NCI-H460 (cell line): ENCODE measurements at regions not wholly inside any gene's neighbourhood (a gene's known extent, or its start where the extent isn't known, plus 50 kb on each side); places are given as distances from the start of the nearest gene placed in this dataset.
A peak's percentile ranks its signal among the peaks of the same experiment; 100 is the strongest.

Experiments
- DNase-seq: peaks from one replicate; pipeline ENCODE4 v3.0.0-alpha.2; 2016; ENCODE audit warnings: low read depth; ENCODE audit errors: extremely low read depth

DNA sequence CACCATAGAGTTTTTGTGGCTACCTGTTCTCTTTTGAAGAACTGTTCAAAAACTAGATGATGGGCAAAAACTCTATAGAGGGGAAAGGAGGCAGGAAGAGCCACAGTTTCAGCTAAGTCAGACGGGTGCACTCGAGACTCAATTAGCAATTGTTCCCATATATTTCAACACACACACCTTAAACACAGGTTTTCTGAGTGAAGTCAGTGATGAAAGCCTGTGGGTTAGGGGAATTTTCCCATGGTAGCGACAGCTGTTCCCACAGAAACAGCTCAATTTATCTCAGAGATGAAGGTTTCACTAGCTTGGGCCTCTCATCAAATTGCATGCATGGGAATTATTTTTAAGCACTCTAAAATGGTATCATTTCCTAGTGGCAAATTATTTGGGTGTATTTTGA, 143.4 kb downstream of the ZIC5 start:
- DNase-seq, result no peak

DNA sequence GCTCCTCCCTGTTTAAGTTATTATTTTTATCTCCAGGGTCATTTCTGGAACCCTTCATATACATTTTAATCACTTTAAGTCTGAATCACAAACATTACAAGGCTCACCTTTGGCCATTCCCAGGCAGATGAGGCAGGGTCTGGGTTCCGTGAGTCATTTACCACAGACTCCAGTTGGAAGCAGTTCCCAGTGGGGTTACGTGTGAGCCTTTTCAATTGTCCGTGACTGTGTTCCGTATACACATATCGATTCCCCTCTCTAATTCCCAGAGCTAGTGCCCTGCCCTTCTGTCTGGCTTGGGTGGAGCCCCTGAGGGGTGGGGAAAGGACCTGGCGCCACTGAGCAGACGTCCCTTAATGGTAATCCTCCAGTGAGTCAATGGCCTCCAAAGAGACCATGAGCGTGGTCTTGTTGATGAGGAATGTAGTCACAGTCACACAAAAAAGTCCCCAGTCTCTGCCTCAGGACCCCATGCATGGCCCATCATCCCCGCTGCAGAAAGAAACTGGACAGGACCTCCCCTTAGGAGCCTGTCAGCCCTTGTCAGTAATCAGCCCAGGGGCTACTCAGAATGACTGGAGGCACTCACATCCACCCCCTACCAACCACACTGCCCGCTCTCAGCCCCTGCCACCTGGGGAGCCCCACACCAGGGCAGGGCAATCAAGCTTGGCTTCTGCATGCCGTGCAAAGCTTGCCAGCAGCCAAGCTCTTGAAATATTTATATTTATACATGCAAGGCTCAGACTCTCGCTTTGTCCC, 144.4 kb downstream of the ZIC5 start:
- no peak for DNase-seq

DNA sequence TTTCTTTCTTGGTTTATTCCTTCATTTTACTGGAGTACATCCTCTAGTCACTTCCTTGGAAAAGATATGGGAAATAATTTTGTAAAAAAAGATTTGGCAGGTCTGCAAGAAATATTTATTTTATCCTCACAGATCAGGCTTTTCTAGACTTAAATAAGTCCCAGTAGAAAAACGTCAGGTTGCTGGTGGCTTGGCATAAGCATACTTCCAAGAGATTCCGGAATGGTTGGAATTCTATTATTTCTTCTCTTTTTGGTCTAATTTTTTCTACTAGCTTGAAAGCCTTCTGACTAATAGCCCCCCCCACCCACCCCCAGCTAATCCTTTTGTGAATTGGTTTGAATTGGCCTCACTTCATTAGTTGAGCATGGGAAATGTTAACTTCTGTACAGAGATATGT, 147.6 kb downstream of the ZIC5 start:
- no peak for DNase-seq

DNA sequence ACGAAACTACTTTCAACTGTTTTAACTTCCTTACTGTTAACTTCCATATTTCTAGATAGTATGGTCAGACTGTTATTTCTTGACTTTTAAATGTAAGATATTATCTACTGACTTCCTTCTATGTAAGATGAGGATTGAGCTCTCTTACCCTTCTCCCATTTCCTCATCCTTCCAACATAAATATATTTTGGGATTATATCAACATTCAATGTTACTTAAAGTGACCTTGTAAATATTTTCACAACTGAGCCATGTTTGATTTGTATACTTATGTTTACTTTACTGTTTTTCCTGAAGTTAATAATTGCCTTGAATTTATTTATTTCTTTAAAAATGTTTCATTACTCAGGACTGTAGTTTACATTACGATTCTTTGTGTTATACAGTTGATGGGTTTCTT, 148.7 kb downstream of the ZIC5 start:
- no peak for DNase-seq

DNA sequence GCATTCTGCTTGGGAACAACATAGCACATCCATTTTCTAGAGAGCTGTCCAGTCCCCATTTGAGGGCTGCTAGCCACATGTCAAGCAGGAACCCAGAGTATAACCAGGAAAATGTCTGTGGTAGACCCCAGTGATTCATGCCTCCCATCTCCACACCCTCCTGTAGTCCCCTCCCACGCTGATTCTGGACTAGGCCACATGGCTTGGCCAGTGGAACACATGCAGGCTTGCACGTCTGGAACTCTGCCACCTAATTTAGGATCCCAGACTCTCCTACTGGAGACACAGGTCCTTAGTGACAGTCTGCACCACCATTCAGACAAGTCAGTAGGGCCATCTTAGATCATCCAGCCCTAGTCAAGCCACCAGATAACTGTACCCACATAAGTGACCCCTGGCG, 149.8 kb downstream of the ZIC5 start:
- DNase-seq, result no peak

DNA sequence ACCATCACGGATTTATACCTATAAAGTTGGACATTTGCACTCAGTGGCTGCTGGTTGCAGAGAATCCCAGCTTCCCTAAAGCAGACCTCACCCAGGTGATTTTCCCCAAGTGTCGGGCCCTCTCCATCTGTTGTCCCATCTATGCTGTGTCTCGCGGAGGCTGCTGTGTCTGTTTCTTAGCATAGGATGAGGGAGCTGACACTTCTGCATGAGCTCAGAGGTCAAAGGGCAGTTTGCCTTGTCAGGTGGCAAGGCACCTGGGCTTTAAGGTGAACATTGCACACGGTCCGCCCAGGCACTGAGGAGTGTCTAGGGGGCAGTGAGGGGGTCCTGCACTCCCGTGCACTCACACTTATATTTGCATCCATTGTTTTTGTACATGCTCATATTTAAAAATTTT, 151.6 kb downstream of the ZIC5 start:
- DNase-seq, result no peak

DNA sequence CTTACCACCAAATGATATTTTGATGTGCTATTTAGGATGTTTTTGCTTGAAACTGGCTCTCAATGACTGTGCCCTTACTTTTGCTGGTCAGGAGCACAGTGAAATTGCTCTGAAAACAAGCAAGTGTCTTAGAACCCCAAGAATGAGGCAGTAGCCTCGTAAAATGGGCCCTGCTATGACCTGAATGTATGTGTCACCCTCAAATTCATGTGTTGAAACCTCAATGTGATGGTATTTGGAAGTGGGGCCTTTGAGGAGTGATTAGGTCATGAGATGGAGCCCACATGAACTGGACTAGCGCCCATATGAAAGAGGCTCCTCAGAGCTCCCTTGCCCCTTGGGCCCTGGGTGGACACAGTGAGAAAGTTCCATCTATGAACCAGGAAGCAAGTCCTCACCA, 155.2 kb downstream of the ZIC5 start:
- no peak for DNase-seq

DNA sequence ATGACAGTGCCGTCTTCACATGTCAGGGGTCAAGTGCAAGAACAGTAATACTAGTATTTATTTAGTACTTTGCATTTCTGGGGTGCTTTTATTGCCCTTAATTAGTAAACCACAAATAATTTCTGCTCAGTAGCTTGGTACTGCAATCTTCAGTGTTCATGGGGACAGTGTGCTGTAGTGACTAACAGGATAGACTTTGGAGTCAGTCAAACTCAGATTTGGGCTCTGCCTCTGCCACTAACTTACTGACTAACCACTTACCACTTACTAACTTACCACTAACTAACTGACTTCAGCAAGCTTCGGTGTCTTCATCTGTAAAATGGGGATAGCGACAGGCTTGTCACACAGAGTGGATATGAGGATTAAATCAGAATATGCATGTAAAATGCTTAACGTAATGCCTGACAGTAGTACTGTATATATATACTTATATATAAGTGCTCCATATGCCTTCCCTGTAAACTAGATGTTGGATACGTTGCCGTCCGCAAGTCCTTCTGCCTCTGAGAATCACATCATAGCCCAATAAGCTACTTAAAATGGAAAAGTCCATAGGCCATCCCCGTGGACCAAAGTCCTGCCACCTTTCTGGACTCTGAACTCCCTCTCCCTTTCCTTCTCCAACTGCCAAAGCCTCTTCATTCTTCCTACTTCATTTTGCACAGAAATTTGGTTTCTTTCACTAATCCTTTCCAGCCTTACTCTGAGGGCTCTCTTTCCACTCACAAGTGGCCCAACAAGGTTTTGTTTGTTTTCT, 158.1 kb downstream of the ZIC5 start:
- no peak for DNase-seq

DNA sequence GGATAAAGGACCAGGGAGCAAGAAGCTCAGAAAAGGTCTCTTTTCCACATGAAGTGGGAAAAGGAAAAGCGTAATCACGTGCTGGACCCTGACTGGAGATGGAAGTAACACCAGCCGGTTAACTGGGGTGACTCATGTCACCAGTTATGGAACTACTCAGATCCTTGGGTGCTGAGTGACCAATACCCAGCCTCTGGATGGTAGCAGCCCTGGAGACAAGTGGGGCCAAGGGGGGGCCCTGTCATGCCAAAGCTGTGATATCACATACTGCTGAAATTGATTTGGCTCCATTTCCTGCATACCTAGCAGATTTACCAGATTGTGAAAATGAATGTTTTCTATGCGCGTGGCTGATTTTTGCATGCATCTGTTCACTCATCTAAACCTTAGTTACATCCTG, 158.9 kb downstream of the ZIC5 start:
- DNase-seq, result no peak

DNA sequence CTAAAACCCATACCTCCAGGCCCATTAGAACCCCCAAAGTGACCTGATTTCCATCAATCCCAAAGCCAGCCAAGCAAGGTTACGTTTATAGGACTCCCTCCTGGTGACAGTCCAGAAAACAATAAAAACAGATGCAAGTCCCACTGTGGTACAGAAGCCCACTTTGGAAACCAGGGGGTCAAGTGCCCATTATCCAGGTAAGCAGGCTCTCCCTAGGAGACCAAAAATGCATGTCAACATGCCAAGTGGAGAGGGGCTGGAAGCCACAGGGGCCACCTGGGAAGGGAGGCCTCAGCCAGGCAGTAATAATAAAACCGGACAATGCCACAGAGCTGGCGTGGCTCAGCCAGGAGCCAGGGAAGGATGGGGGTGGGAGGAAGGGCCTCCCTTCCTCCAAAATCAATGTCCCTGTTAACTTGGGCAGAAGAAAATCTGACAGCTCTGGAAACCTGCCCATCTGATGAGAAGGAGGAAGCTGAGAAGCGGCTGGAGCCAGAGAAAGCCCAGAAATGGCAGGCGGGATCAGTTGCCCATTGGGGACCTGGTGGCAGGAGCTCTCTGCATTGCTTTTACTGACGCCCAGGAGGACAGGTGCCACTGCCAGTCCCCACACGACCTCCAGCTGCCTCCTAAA, 160.4 kb downstream of the ZIC5 start:
- DNase-seq, result no peak

DNA sequence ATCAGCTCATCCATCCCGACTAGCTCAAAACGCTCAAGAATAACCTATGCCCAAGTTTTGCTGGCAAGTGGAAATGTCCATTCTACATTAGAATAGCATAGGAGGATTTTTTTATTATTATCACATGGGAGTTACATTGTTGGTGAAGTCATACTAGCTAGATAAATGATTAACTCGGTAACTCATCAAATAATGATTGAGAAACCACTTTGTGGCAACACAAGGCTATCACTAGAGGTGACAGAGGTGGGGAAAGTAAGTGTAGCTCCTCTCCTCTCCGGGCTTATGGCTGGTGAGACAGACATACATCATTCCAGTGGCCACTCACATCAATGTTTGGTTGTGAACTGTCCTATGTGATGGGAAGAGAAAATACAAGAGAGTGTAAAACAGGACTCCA, 161.6 kb downstream of the ZIC5 start:
- DNase-seq, result no peak

DNA sequence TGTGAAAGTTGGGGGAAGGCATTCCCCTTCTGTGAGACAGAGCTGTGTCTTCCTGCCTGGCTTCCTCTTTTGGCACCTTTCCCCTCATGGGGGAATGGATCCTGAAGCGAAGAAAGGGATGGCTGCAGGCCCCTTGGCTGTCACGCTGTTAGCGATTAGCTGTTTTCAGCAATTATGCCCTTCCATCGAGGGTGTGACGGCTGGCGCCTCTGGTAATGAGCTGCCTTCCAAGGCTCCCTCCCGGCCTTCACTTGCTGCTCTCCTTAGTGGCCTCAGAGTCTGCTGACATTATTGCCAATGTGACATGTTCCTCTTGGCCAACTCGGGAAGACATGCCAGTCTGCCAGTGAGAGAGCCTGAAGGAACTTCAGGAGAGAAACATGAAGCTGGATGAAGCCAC, 162.1 kb downstream of the ZIC5 start:
- no peak for DNase-seq

DNA sequence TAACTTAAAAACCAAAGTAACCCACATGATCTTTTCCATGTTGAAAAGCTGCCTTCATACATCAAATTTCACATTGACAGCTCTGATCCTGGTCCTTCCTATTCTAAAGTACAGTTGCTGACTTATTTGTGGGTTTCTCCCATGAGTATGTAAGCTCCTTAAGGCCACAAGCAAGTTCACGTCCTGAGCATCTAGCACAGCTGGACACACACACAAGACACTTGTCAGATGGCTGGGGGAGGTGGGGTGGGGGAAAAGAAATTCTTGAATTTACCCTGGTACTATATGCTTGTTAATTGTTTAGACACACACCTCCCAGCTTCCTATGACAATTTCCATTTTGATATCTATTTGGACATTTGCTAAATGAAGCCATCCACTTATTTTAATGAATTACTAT, 162.8 kb downstream of the ZIC5 start:
- no peak for DNase-seq

DNA sequence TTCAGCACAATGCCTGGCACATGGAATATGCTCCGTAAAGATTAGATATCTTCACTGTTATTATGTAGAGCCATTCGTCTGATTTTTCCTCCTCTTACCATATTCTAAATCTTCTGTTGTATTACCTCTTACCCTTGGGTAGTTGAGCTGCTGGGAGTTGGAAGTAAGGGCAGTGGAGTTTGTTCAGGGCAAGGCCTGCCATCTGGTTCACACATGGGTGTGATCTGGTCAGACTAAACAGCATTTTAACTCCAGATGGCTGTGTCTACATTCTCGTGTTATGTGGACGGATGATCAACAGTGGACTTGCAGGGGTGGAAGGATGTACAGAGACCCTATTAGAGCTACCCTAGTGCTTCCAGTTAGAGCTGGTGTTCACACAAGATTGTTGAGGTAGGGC, 164.9 kb downstream of the ZIC5 start:
- DNase-seq, result no peak

DNA sequence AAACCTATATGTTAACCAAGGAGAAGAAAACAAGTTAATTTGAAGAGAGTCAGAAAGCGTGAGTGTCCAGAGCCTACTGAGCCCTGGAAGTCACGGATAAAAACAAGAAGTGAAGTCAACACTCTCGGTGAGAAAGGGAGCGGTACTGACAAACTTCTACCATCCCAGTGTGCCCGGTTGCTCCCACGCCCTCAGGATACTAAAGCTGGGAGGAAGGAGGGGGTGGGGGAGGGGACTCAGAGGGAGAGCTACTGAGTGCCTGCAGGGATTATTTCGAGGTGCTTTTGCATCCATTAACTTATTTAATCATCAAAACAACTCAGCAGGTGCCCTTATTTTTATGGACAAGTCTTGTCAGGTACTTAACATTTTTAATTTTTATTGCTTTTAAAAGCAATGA, 166.2 kb downstream of the ZIC5 start:
- DNase-seq, result no peak

DNA sequence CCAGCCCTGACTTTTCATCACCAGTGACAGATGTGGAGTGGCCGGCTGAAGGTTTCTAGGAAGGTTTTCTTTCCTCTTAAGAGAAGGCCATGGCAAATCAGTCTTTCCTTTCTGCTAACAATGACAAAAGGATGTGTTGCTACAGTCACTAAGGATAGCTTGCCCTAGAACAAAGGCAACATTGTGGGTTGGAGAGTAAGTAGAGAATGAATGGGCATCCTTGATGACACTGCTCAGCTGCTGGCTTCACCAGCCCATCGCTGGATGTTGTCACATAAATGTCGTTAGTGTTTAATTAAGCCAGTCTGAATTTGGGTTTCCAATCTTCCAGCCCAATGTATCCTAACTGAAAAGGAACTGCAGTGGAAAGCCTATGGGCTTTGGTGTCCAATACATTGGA, 168.4 kb downstream of the ZIC5 start:
- DNase-seq, result no peak

DNA sequence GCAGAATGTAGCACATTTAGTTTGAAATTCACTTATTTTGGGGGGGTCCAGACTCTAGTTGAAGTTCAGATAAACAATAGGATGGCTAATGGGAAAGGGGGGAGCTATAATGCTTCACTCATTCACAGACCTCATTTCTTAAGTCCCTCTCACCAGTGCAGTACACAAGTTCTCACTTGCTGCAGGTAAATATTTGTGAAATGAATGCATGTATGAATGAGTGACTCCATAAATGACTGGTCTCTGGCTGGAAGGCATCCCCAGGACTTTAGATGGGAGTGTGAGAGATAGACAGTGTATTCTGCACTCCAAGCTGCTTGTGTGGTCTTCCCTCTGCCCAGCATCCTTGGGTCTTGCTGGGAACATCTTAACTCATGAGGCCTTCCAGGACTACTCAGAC, 169.2 kb downstream of the ZIC5 start:
- no peak for DNase-seq

DNA sequence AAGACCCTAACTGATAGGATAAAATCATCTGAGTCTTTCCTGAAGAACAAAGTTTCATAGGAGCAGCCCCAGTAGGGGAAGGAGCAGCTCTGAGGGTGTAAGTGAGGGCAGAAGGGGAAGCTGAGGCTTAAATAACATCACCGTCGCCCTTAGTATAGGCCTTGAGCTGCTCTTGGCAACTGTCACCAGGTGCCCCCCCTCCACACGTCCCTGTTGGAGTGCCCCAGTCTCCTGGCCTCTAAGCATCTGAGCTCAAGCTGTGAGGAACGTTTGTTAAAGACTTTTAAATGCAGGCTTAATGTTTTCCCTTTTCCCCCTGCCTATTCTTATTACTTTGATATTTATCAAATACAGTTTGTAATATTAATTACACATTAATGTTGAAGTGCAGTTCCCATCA, 170.6 kb downstream of the ZIC5 start:
- DNase-seq, result no peak

DNA sequence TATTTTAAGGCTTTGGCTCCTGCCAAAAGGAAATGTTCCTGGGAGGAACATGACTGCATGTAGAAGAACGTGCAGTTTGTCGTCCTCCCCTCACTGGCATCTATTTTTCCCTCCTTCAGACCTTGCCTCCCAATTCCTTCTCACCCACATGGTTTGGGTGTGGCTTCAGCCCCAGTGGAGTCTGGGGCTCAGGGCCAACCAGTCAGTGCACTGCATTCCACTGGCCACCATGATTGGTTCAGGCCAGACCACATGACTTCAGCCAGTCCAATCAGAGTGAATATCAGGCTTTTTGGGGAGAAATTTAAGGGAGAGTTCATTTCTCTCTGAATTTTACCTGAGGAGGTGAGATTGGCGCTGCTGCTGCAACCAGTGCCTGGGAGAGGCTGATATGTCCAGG, 171.6 kb downstream of the ZIC5 start:
- DNase-seq, result no peak

DNA sequence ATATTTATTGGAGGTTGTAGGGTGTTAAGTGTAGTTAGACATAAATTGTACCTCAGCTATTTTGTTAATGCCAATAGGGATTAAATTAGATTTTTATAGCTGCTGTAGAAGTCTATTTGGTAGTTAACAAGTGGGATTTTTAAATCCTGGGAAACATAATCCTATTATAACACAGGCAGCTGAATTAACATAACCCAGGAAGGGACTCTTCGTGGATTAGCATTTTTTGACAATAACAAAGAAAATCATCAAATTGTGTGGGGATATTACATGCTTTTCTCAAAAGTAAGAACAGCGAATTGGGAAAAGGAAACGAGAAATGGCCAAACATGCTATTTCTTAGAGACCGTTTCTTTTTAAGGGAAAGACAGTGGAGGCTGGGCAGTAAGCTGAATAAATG, 172.8 kb downstream of the ZIC5 start:
- no peak for DNase-seq

DNA sequence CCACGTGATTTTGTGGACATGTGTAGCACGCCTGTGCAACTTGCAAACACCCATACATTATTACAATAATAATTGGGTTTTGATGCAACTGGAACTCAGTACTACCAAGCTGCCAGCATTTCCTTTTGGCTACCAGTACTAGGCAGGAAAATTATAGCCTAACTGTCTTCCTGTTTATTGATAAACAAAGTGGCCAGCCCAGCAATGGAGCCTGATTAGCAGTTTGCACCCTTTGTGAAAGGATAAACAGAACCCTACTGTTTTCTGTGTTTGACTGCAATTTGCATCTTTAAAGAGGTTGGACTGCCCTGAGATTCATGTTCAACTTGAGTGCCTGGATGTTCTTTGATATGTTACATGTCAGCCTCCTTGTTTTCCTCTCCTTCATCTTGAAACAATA, 173.9 kb downstream of the ZIC5 start:
- no peak for DNase-seq

DNA sequence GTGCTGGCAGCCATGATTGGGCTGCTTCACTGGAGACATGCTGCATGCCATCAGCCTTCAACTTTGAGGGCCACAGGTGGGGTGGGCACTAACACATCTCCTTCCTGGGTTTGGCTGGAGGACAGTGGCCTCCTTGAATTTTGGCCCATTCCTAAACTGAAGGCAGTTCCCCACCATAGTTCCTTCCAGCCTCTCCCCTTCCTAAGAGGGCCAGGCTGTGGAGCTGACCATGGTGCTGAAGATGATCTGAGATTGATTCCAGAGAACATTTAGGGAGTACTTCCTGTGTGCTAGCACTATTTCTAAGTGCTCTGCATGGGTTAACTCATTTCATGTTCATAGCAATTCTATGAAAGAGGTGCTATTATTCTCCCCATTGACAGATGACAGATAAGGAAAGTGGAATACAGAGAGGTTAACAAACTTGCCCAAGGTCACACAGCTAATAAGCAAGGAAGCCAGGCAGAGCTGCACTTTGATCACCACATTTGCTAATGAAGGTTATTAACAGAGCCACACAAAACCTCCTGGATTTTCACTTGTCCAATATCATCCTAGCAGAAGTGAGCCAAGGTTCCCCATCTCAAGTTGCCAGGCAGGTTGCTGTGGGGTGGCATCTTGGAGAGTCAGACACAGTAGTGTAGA, 175.3 kb downstream of the ZIC5 start:
- DNase-seq, result peak; percentile 35
